Duodenal mucosa (tissue), 2 donors: ENCODE measurements at regions not wholly inside any gene's neighbourhood (a gene's known extent, or its start where the extent isn't known, plus 50 kb on each side); places are given as distances from the start of the nearest gene placed in this dataset.

Experiments used
- H3K27ac ChIP-seq: one replicate; pipeline ENCODE4 v1.7.0; 2013; ENCODE audit warnings: low read depth, low read length
- H3K27me3 ChIP-seq, 2 donors: one replicate each; pipeline ENCODE4 v1.7.0; 2013; ENCODE audit warnings: low read length in 2 of 2, control low read depth in 1 of 2; ENCODE audit not compliant: insufficient read depth in 2 of 2, control insufficient read depth in 1 of 2
- H3K36me3 ChIP-seq, 2 donors: one replicate each; pipeline ENCODE4 v1.7.0; 2013; ENCODE audit warnings: low read length in 2 of 2, control low read depth in 1 of 2; ENCODE audit not compliant: insufficient read depth in 2 of 2, control insufficient read depth in 1 of 2
- H3K4me1 ChIP-seq, 2 donors: one replicate each; pipeline ENCODE4 v1.7.0; 2013; ENCODE audit warnings: low read length in 2 of 2, control low read depth in 1 of 2; ENCODE audit not compliant: insufficient read depth in 2 of 2, control insufficient read depth in 1 of 2
- H3K4me3 ChIP-seq, 2 donors: one replicate each; pipeline ENCODE4 v1.7.0; 2013; ENCODE audit warnings: low read length in 2 of 2, low read depth in 1 of 2
- H3K9ac ChIP-seq, 2 donors: one replicate each; pipeline ENCODE4 v1.7.0; 2013; ENCODE audit warnings: low read length in 2 of 2, low read depth in 1 of 2
- H3K9me3 ChIP-seq, 2 donors: one replicate each; pipeline ENCODE4 v1.7.0; 2013; ENCODE audit warnings: low read length in 2 of 2, control low read depth in 1 of 2; ENCODE audit not compliant: control insufficient read depth in 1 of 2

DNA sequence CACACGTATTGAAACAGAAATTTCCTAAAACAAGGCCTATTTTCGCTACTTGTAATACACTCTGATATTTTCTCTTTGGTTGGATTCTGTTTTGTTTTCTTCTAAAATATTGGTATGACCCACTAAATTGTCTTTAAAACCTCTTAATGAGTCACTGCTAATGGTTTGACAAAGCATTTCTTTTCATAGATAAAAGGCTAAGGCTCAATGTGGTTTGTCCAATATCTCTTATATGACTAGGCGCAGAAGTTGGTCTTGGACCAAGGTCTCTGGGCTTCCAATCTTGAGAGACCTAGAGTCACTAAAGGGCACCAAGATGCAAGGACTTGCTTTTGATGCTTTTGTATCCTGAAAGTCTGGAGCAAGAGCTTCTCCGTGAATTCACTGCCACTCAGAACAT lies 498.2 kb upstream of the TCF4 start:
- H3K9ac ChIP-seq = no peak overlapping the region
- no peaks in the 10 kb centered on the region for H3K27me3 ChIP-seq
- peaks cover 0 to 4% of the 10 kb centered on the region in 2 donors for H3K4me1 ChIP-seq
- no peaks in the 10 kb centered on the region for H3K36me3 ChIP-seq
- no peak overlapping the region for H3K4me3 ChIP-seq
- H3K9me3 ChIP-seq = no peaks in the 10 kb centered on the region
- no peak overlapping the region for H3K27ac ChIP-seq

DNA sequence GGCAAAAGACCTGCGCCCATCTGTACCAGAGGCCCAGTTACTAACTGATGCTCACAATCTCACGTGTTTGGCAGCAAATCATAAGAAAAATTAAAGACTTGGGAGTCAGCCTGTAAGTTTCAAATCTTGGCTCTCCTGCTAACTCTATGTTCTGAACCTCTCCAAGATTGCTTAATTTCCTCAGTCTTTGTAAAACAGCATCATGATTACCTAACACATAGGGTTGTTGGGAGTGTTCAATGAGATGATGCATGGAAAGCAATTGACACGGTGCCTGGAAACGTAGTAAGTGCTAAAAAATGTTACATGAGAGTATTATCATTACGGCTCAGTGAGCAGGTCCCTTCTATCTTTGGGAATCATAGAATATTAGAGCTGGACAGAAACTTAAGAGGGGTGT lies 497.6 kb upstream of the TCF4 start:
- Histone ChIP-seq H3K4me3 (no peak overlapping the region), H3K27me3 (no peaks in the 10 kb centered on the region), H3K27ac (no peak overlapping the region), H3K9me3 (no peaks in the 10 kb centered on the region), H3K36me3 (no peaks in the 10 kb centered on the region), H3K9ac (no peak overlapping the region), H3K4me1 (peaks cover 0 to 4% of the 10 kb centered on the region in 2 donors)

DNA sequence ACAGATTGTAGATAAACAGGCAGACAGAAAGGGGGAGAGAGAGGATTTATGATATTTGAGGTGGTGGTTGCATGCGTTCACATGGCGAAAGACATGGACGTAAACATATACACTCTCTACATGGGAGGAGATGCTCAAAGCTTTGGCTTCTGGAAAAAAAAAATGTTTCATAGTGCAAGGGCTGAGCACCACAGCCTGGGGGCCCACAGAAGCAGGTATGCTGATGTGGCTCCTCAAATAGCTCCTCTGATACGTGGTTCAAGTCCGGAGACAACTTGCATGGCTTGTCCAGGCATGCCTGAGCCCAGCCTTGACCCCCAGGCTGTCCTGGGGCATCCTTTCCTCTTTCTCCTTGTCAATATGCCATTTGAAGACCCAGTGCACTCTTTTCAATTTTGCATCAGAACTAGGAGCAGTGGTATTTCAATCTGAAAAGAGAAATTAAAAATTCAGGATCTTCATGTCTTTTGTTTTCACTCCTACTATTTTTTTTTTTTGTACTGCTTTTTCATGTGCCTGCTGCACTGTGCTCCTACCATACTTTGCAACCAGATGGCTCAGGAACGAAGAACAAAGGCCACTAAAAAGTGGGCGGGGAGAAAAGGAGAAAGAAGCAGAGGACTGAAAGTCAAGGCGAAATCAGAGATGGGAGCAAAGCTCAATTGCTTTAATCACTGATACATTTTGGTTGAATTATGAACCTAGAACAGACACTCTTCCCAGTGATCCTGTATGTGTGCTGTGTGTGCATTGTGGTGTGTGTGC lies 495.7 kb upstream of the TCF4 start:
- H3K27me3 ChIP-seq = no peaks in the 10 kb centered on the region
- H3K9ac ChIP-seq = no peak overlapping the region
- no peak overlapping the region for H3K27ac ChIP-seq
- peaks cover 0 to 4% of the 10 kb centered on the region in 2 donors for H3K4me1 ChIP-seq
- H3K36me3 ChIP-seq = no peaks in the 10 kb centered on the region
- H3K4me3 ChIP-seq = no peak overlapping the region
- H3K9me3 ChIP-seq = no peaks in the 10 kb centered on the region

DNA sequence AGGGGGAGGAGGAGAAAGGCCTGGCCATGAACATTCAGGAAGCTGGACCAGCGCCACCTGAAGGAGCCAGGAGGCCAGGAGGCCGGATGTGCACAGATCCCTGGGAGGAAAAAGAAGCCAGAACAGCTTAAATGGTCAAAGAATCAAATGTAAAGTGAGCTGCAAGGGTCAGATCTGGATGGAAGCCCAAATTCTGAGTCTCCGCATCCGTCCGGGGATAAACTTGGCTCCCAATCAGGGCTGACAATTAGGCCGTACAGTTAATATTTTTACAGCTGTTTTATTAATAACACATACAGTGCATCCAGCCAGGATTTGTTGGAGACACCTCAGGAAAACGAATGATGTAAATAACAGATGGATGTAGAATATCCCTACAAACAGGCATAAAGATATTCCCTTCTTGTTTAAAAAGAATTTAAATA lies 495.1 kb upstream of the TCF4 start:
- no peaks in the 10 kb centered on the region for H3K36me3 ChIP-seq
- H3K4me3 ChIP-seq = no peak overlapping the region
- H3K27me3 ChIP-seq = no peaks in the 10 kb centered on the region
- H3K9ac ChIP-seq = no peak overlapping the region
- H3K9me3 ChIP-seq = no peaks in the 10 kb centered on the region
- no peak overlapping the region for H3K27ac ChIP-seq
- H3K4me1 ChIP-seq = peaks cover 0 to 4% of the 10 kb centered on the region in 2 donors

DNA sequence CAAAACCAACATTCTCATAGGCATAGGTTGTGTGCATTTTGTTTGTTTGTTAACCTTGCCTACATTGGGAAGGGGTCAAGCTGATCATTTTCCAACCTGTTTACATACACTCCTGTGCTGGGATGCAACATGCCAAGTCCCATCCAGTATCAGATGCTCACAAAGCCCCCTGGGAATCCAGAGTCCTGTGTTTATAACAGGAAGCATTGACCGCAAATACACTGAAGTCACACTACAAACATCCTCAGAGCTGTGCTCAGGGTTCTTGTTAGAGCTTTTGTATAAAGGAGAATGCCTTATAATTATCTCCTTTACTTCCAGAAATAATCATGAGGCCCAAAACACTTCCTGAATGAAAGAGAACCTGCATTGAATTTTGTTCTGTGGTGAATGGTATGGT lies 488.7 kb upstream of the TCF4 start:
- Histone ChIP-seq H3K36me3 (no peaks in the 10 kb centered on the region), H3K27ac (no peak overlapping the region), H3K4me3 (no peak overlapping the region), H3K27me3 (no peaks in the 10 kb centered on the region), H3K4me1 (no peaks in the 10 kb centered on the region), H3K9ac (no peak overlapping the region), H3K9me3 (no peaks in the 10 kb centered on the region)

DNA sequence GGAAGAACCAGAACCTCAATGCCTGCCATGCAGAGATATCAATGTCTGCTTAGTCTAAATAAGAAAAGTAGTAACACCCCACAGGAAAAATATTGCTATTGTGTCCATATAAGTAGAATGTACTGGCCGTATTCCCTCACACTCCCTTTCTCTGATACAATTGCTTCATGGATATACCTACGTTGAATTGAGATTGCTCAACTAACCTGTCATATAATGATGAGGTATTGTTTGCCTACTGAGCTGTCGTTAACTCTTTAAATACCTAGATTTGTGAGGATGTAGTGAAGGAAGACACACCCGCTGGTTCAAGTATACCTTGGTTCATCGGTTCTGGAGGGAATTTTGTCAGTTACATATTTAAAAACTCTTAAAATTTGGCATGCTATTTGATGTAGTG lies 480.7 kb upstream of the TCF4 start:
- H3K9me3 ChIP-seq = no peaks in the 10 kb centered on the region
- H3K27me3 ChIP-seq = no peaks in the 10 kb centered on the region
- no peak overlapping the region for H3K27ac ChIP-seq
- no peak overlapping the region for H3K4me3 ChIP-seq
- H3K9ac ChIP-seq = no peak overlapping the region
- no peaks in the 10 kb centered on the region for H3K4me1 ChIP-seq
- no peaks in the 10 kb centered on the region for H3K36me3 ChIP-seq

DNA sequence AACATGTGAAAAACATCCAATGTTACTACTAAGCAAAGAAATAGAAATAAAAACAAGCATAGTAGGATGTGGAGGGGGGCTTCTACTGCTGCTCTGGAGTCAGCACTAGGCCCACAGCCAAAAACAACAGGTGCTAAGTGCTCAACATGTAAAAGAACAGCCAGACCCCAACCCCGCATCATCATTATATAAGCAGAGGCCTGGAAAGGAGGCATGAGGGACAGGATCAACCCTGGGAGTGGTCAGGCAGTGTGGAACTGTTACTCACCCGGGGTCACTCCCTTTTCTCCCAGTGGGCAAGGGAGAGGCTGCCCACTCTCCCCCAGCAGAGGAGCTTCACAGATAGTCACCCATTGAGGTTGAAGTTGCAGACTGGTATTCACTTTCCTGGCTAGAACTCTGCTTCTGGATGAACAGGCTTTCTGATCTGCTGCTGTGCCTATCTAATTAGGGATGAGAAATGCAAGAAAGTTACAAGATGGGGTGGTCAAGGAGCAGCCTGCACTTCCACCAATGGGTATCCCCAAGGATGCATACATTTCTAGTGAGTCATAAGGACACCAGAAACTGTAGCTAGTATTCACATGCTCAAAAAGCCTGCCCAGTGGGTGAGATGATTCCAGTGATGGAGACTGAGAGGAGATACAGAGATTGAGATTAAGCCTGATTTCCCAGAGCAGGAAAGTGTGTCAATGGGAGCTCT lies 480.1 kb upstream of the TCF4 start:
- no peak overlapping the region for H3K4me3 ChIP-seq
- H3K36me3 ChIP-seq = no peaks in the 10 kb centered on the region
- H3K27me3 ChIP-seq = no peaks in the 10 kb centered on the region
- no peak overlapping the region for H3K9ac ChIP-seq
- H3K27ac ChIP-seq = no peak overlapping the region
- H3K4me1 ChIP-seq = no peaks in the 10 kb centered on the region
- no peaks in the 10 kb centered on the region for H3K9me3 ChIP-seq

DNA sequence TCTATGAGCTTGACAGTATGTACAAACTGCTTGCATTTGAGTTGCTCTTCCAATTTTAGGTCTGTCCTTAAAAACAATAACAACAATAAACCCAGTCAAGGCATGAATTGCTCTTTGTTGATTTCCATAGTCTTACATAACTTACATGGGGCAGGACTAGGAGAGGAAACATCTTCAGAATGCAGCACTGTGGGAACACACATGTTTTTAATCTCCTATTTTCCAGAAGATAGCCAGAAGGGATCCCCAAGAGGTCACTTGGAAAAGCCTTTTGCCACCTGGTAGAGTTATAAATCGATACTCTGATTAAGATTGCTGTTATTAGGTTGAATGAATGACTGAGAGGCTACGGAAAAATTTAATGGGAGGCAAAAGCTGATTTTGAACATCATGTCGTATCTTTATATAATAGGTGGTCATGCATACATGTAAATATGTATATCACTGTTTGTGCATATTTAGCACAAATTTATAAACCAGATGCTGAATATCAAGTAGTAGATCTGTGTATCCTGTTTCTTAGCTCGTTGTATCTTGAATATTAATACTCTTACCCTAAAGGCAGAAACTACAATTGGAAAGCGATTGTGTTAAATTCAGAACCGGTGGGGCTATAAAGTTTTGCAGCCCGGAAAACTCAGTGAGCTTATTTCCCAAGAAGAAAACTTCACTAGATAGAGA lies 479.4 kb upstream of the TCF4 start:
- H3K9ac ChIP-seq = no peak overlapping the region
- H3K9me3 ChIP-seq = no peaks in the 10 kb centered on the region
- no peaks in the 10 kb centered on the region for H3K36me3 ChIP-seq
- H3K4me3 ChIP-seq = no peak overlapping the region
- H3K27me3 ChIP-seq = no peaks in the 10 kb centered on the region
- no peak overlapping the region for H3K27ac ChIP-seq
- no peaks in the 10 kb centered on the region for H3K4me1 ChIP-seq

DNA sequence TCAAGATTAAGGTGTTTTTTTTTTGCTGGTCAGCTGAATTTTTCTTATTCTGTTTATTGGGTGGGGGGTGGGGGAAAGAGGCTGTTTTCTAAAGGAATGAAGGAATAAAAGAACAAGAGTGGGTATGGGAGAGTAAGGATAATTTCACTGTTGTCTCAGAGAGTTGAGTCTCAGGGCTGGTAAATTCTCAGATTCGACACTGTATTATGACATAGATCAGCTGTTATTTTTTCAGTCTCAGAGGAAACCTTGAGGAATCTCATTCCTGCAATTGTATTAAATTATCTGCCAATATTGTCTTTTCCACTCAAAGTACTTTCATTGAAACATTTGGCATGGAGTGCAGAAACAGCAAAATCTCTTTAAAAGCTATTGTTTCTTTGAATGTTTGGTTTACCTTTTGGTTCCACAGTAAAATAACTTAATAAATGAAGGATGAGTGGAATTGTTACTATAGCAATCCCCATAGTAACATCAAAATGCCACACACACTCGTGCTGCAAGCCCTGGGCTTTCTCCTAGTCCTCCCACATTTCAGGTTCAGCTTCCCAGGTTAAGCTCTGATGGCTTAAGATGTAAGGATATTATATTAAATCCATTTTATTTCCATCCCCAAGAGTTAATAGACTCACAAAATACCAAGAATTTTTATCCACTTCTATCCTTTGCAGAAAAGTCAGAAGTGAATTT lies 478.7 kb upstream of the TCF4 start:
- Histone ChIP-seq H3K9ac (no peak overlapping the region), H3K27ac (no peak overlapping the region), H3K9me3 (no peaks in the 10 kb centered on the region), H3K27me3 (no peaks in the 10 kb centered on the region), H3K36me3 (no peaks in the 10 kb centered on the region), H3K4me3 (no peak overlapping the region), H3K4me1 (no peaks in the 10 kb centered on the region)

DNA sequence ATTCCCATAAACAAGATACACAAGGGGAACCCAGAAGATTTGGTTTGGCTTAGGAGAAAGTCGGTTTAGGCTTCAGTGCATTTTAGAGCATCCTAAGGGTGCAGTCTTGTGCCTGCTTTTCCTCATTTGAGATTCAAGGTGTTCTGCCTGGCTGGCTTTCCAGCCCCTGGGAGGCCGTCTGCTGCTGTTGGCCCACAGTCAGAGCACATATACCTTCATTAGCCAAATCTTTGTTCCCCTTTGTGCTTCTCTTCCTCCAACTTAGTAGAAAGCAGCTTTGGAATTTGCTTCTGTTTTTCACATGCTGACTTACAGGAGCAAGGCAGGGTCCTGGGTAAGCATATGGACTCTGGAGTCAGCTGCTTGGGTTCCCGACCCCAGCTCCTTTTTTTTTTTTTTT lies 477.1 kb upstream of the TCF4 start:
- H3K36me3 ChIP-seq = no peaks in the 10 kb centered on the region
- H3K4me1 ChIP-seq = no peaks in the 10 kb centered on the region
- no peaks in the 10 kb centered on the region for H3K9me3 ChIP-seq
- H3K9ac ChIP-seq = no peak overlapping the region
- H3K27me3 ChIP-seq = no peaks in the 10 kb centered on the region
- no peak overlapping the region for H3K27ac ChIP-seq
- no peak overlapping the region for H3K4me3 ChIP-seq
